Heart left ventricle (tissue), 16 donors: ENCODE measurements at regions not wholly inside any gene's neighbourhood (a gene's known extent, or its start where the extent isn't known, plus 50 kb on each side); places are given as distances from the start of the nearest gene placed in this dataset.

Source experiments
- ATAC-seq, 4 donors: fragments of 200-7000 bp; cut with Tn5 transposase; one replicate each; pipeline ENCODE4 v1.9.1; 2020 to 2022; ENCODE audit warnings: moderate library complexity in 4 of 4, mild to moderate bottlenecking in 3 of 4, moderate number of reproducible peaks in 1 of 4
- DNase-seq, 5 donors: peaks; one replicate each; pipeline ENCODE4 v3.0.0-alpha.2; 2020
- H3K27ac ChIP-seq, 12 donors: fragments of 200-600 bp; sonication (generic) in 4 of 12; one replicate each; pipeline versions ENCODE4 v1.5.0 to v1.8.0; 2016 to 2022; ENCODE audit warnings: mild to moderate bottlenecking in 2 of 12
- H3K27me3 ChIP-seq, 9 donors: fragments of 200-600 bp; sonication (generic) in 2 of 9; one replicate each; pipeline versions ENCODE4 v1.5.1 to v1.8.0; 2016 to 2022; ENCODE audit warnings: mild to moderate bottlenecking in 3 of 9
- H3K36me3 ChIP-seq, 9 donors: fragments of 200-600 bp; sonication (generic) in 2 of 9; one replicate each; pipeline versions ENCODE4 v1.5.0 to v1.8.0; 2018 to 2022; ENCODE audit warnings: mild to moderate bottlenecking in 2 of 9
- H3K4me1 ChIP-seq, 12 donors: fragments of 200-600 bp; sonication (generic) in 4 of 12; one replicate each; pipeline versions ENCODE4 v1.5.0 to v1.8.0; 2016 to 2022; ENCODE audit warnings: mild to moderate bottlenecking in 3 of 12
- H3K4me3 ChIP-seq, 12 donors: fragments of 200-600 bp; sonication (generic) in 4 of 12; one replicate each; pipeline versions ENCODE4 v1.5.0 to v1.8.0; 2017 to 2022; ENCODE audit warnings: mild to moderate bottlenecking in 9 of 12, moderate library complexity in 4 of 12
- H3K9me3 ChIP-seq, 12 donors: fragments of 200-600 bp; sonication (generic) in 4 of 12; one replicate each; pipeline versions ENCODE4 v1.5.0 to v1.8.0; 2016 to 2022; ENCODE audit warnings: mild to moderate bottlenecking in 1 of 12
- POLR2A ChIP-seq, 2 donors: fragments of 450-650 bp; IDR thresholded peaks; one replicate each; pipeline ENCODE4 v1.6.1; 2017; ENCODE audit warnings: antibody characterized with exemption in 2 of 2, mild to moderate bottlenecking in 2 of 2, moderate library complexity in 2 of 2
- WGBS, 4 donors: extraction: QIAGEN DNeasy Blood & Tissue Kit in 2 of 4; methylation state at CpG; one replicate each; pipeline versions ENCODE4 v1.1.5 to v1.1.7; 2013 to 2018; 5-methylcytosine and 5-hydroxymethylcytosine counted together
- intact Hi-C, 10 donors: fragments of 100-400 bp; cut with DNase I; formaldehyde crosslinking; loops; one replicate each; pipeline versions ENCODE4 v1.11.1 to v1.14.2; 2022
- TF ChIP-seq, protein P1 (sequence below), 12 donors: fragments of 200-600 bp; sonication (generic) in 4 of 12; IDR thresholded peaks; one replicate each; pipeline versions ENCODE4 v1.5.0 to v1.8.0; 2018 to 2022; ENCODE audit warnings: antibody characterized with exemption in 12 of 12, mild to moderate bottlenecking in 5 of 12
- donor health status: ischemic (EF 13 %, LVEDD 7.1; RV severe dilation, severe dysfunction).
- donor health status: healthy with polysubstance abuse.
- donor health status: DM: no; HTN: yes; CAD: no.
- donor health status: DM: no; HTN: no; CAD: no.
- donor health status: ischemic (EF 25% LVEDD 6.9; RV normal size, moderate dysfunction).
- donor health status: ischemic (EF 25% LVEDD 5.7; RV mildly dilated, moderate dysfunction).
- donor health status: healthy.
- donor health status: DM: yes; HTN: yes; CAD: no.
- donor health status: ischemic (EF 35%, LVEDD 5.7; RV mildly dilated, moderate dysfunction).
- donor health status: nonischemic (EF 11% LVEDD 7.7; RV severe dilation, severe dysfunction).
- donor health status: DM: yes; HTN: yes; CAD: no.
- donor health status: PGD.
- donor health status: ischemic (EF 29% LVEDD 5.4; RV normal size, mild dysfunction).
- donor health status: nonischemic (EF 23%, LVEDD 6.1; RV moderate dilation, normal function).

DNA sequence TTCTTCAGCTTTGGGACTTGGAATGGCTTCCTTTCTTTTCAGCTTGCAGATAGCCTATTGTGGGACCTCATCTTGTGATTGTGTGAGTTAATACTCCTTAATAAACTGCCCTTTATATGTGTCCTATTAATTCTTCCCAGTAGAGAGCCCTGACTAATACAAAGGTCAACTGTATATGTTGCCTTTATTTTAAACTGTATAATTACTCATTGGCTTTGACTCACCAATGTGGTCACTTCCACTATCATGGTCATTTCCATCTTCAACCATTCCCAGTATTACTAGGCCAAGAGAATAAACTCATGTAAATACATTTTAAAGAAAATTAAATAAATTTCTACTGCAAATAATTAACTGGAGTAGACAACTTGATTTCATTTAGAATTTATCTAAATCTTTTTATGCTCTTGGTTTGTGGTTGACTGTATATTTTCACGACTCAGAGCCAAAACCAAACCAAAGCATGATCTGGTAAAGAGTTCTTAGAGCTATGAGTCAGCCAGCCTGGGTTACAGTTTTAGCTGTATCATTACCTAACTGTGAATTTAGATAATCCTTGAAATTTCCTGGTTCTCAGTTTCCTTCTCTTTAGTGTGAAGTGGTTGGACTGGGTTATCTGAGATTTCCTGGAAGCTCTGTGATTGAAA, 188.4 kb downstream of the PPP1R3A start:
- 70 to 79% (median 74%) methylated on average over 1 of the region's 1 CpG for WGBS, 4 donors
- Histone ChIP-seq H3K36me3 (no peaks in the 10 kb centered on the region), H3K27ac (no peak overlapping the region), H3K27me3 (no peaks in the 10 kb centered on the region), H3K4me3 (no peak overlapping the region), H3K4me1 (no peaks in the 10 kb centered on the region), H3K9me3 (no peaks in the 10 kb centered on the region)
- ATAC-seq (no peak), DNase-seq (no peak)
- intact Hi-C loops, result no loop called here
- TF ChIP-seq POLR2A (IDR thresholded peaks at IDR 0.05), result no peak
- TF ChIP-seq, protein P1, sequence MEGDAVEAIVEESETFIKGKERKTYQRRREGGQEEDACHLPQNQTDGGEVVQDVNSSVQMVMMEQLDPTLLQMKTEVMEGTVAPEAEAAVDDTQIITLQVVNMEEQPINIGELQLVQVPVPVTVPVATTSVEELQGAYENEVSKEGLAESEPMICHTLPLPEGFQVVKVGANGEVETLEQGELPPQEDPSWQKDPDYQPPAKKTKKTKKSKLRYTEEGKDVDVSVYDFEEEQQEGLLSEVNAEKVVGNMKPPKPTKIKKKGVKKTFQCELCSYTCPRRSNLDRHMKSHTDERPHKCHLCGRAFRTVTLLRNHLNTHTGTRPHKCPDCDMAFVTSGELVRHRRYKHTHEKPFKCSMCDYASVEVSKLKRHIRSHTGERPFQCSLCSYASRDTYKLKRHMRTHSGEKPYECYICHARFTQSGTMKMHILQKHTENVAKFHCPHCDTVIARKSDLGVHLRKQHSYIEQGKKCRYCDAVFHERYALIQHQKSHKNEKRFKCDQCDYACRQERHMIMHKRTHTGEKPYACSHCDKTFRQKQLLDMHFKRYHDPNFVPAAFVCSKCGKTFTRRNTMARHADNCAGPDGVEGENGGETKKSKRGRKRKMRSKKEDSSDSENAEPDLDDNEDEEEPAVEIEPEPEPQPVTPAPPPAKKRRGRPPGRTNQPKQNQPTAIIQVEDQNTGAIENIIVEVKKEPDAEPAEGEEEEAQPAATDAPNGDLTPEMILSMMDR (IDR thresholded peaks at IDR 0.05), result no peak

- H3K27ac ChIP-seq, result no peak overlapping the region
- no peaks in the 10 kb centered on the region for H3K9me3 ChIP-seq
- H3K27me3 ChIP-seq, result no peaks in the 10 kb centered on the region
- intact Hi-C loops, result no loop called here
- H3K4me3 ChIP-seq, result no peak overlapping the region
- WGBS, 4 donors, result 77 to 85% (median 80%) methylated on average over 3 of the region's 3 CpGs
- no peaks in the 10 kb centered on the region for H3K36me3 ChIP-seq
- TF ChIP-seq POLR2A (IDR thresholded peaks at IDR 0.05), result no peak
- TF ChIP-seq, protein P1 (IDR thresholded peaks at IDR 0.05), result no peak
- H3K4me1 ChIP-seq, result no peaks in the 10 kb centered on the region
- ATAC-seq, result no peak
- DNase-seq, result no peak
These were observed 191.3 kb downstream of the PPP1R3A start for GRCh38 chr7:113727486-113727885.

- intact Hi-C loops, result no loop called here
- no peak for ATAC-seq
- Histone ChIP-seq H3K36me3 (no peaks in the 10 kb centered on the region), H3K4me3 (no peak overlapping the region), H3K27me3 (no peaks in the 10 kb centered on the region), H3K27ac (no peak overlapping the region), H3K9me3 (no peaks in the 10 kb centered on the region), H3K4me1 (peaks cover 0 to 5% (median 0%) of the 10 kb centered on the region in 12 donors)
- TF ChIP-seq, protein P1 (IDR thresholded peaks at IDR 0.05), result no peak
- TF ChIP-seq POLR2A (IDR thresholded peaks at IDR 0.05), result no peak
- WGBS, 4 donors, result 58 to 83% (median 73%) methylated on average over 2 of the region's 2 CpGs
- DNase-seq, result no peak
These were observed 196.8 kb downstream of the PPP1R3A start for GRCh38 chr7:113722006-113722405.

GRCh38 chr7:113717739-113718138, 201.1 kb downstream of the PPP1R3A start:
- intact Hi-C loops, result no loop called here
- H3K9me3 ChIP-seq, result no peaks in the 10 kb centered on the region
- no peak overlapping the region for H3K4me3 ChIP-seq
- ATAC-seq (no peak), DNase-seq (no peak)
- no peaks in the 10 kb centered on the region for H3K27me3 ChIP-seq
- WGBS, 4 donors, result 62 to 73% (median 67%) methylated on average over 1 of the region's 1 CpG
- TF ChIP-seq, protein P1 (IDR thresholded peaks at IDR 0.05), result no peak
- peaks cover 0 to 19% (median 4%) of the 10 kb centered on the region in 12 donors for H3K4me1 ChIP-seq
- H3K27ac ChIP-seq, result no peak overlapping the region
- no peaks in the 10 kb centered on the region for H3K36me3 ChIP-seq
